Lung (tissue), 11 donors: ENCODE measurements at regions not wholly inside any gene's neighbourhood (a gene's known extent, or its start where the extent isn't known, plus 50 kb on each side); places are given as distances from the start of the nearest gene placed in this dataset.

Experiments
- ATAC-seq: fragments of 200-7000 bp; cut with Tn5 transposase; one replicate; pipeline ENCODE4 v1.9.1; 2020; ENCODE audit warnings: moderate number of reproducible peaks; ENCODE audit not compliant: insufficient read depth, low FRiP score
- DNase-seq, 3 donors: peaks; one replicate each; pipeline ENCODE4 v3.0.0-alpha.2; 2013 to 2017
- H3K27ac ChIP-seq, 2 donors: one replicate each; pipeline ENCODE4 v1.5.1; 2013; ENCODE audit warnings: mild to moderate bottlenecking in 2 of 2, moderate library complexity in 2 of 2, control low read depth in 1 of 2, inconsistent platforms in 1 of 2, low read depth in 1 of 2, low read length in 1 of 2
- H3K27me3 ChIP-seq, 3 donors: one replicate each; pipeline ENCODE4 v1.5.1; 2013; ENCODE audit warnings: low read length in 2 of 3; ENCODE audit not compliant: control insufficient read depth in 3 of 3, insufficient read depth in 3 of 3
- H3K36me3 ChIP-seq, 4 donors: one replicate each; pipeline ENCODE4 v1.5.1; 2013; ENCODE audit warnings: low read length in 4 of 4, mild to moderate bottlenecking in 1 of 4, moderate library complexity in 1 of 4; ENCODE audit not compliant: control insufficient read depth in 4 of 4, insufficient read depth in 4 of 4
- H3K4me1 ChIP-seq, 5 donors: one replicate each; pipeline ENCODE4 v1.5.1; 2013; ENCODE audit warnings: low read length in 5 of 5, mild to moderate bottlenecking in 2 of 5, moderate library complexity in 1 of 5; ENCODE audit not compliant: control insufficient read depth in 5 of 5, insufficient read depth in 5 of 5
- H3K4me3 ChIP-seq: one replicate; pipeline ENCODE4 v1.5.1; 2013; ENCODE audit warnings: mild to moderate bottlenecking, control low read depth, moderate library complexity
- H3K9ac ChIP-seq, 2 donors: one replicate each; pipeline ENCODE4 v1.5.1; 2013; ENCODE audit warnings: low read length in 2 of 2, control low read depth in 1 of 2; ENCODE audit not compliant: insufficient read depth in 1 of 2
- H3K9me3 ChIP-seq, 4 donors: one replicate each; pipeline ENCODE4 v1.5.1; 2013; ENCODE audit warnings: low read length in 3 of 4, mild to moderate bottlenecking in 1 of 4, moderate library complexity in 1 of 4; ENCODE audit not compliant: control insufficient read depth in 4 of 4, insufficient read depth in 3 of 4
- WGBS, 2 donors: extraction: QIAGEN DNeasy Blood & Tissue Kit; methylation state at CpG; one replicate each; pipeline ENCODE4 v1.1.7; 2013; 5-methylcytosine and 5-hydroxymethylcytosine counted together
- TF ChIP-seq, protein P1 (sequence below): IDR thresholded peaks from 2 replicates; pipeline ENCODE4 v1.5.1; 2012; ENCODE audit warnings: mild to moderate bottlenecking; ENCODE audit errors: control extremely low read depth, extremely low read depth
- donor health status: control.
- donor health status: control.
- donor health status: Bipolar disorder and iron deficiency.
- donor health status: healthy.
- donor health status: DM: yes; HTN: yes; CAD: no.

DNA sequence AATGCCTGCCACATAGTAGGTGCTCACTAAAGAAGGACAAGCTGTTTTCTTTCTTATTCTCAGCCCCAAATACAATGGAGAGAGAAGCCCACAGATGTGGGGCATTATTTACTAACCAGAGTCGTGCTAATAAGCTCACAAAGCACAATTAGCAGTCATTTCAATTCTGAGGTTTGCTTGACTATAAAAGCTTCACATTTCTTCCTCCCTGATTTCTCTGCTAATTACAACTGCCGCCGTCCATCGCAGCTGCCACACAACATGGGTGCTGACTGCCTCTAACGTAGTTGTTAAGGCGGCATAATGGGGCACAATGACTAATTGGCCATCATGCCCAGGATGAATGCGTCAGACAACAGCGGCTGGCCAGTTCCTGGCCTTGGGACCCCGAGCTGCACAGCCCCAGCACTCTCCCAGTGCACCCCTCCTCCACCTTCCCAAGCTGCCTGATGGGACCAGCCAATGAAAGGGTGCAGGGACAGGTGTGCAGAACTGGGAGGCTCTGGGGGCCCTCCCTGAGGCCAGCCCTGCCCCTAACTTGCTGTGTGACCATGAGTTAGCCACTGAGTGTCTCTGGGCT, 109.2 kb downstream of the CCT6B start:
- no peak for DNase-seq

DNA sequence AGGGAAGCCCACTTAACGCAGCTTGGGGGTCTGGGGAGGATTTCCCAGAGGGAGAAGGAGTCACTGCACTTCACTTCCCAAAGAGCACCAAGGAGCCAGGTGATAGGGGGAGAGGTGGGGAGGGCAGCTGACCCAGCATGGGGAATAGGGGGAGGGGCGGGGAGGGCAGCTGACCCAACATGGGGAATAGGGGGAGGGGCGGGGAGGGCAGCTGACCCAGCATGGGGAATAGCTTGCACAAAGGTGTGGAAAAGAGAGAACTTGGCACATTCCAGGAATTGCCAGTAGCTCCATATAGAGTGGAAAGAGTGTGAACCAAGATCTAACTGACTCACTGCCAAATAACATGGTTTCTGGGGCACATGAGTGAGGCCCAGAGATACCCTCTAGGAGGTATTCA, 110.3 kb downstream of the CCT6B start:
- ATAC-seq: no peak
- TF ChIP-seq, protein P1, sequence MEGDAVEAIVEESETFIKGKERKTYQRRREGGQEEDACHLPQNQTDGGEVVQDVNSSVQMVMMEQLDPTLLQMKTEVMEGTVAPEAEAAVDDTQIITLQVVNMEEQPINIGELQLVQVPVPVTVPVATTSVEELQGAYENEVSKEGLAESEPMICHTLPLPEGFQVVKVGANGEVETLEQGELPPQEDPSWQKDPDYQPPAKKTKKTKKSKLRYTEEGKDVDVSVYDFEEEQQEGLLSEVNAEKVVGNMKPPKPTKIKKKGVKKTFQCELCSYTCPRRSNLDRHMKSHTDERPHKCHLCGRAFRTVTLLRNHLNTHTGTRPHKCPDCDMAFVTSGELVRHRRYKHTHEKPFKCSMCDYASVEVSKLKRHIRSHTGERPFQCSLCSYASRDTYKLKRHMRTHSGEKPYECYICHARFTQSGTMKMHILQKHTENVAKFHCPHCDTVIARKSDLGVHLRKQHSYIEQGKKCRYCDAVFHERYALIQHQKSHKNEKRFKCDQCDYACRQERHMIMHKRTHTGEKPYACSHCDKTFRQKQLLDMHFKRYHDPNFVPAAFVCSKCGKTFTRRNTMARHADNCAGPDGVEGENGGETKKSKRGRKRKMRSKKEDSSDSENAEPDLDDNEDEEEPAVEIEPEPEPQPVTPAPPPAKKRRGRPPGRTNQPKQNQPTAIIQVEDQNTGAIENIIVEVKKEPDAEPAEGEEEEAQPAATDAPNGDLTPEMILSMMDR: no peak
- no peak overlapping the region for H3K4me3 ChIP-seq

More for the DNA sequence above, 109.2 kb downstream of the CCT6B start:
- no peak for ATAC-seq
- Histone ChIP-seq H3K4me3 (no peak overlapping the region), H3K9ac (no peak overlapping the region), H3K9me3 (no peaks in the 10 kb centered on the region), H3K27me3 (peaks cover 0 to 6% (median 0%) of the 10 kb centered on the region in 3 donors), H3K36me3 (no peaks in the 10 kb centered on the region), H3K27ac (no peak overlapping the region), H3K4me1 (no peaks in the 10 kb centered on the region)
- WGBS, 2 donors: 83 to 90% methylated on average over 9 of the region's 9 CpGs
- TF ChIP-seq, protein P1: no peak

DNA sequence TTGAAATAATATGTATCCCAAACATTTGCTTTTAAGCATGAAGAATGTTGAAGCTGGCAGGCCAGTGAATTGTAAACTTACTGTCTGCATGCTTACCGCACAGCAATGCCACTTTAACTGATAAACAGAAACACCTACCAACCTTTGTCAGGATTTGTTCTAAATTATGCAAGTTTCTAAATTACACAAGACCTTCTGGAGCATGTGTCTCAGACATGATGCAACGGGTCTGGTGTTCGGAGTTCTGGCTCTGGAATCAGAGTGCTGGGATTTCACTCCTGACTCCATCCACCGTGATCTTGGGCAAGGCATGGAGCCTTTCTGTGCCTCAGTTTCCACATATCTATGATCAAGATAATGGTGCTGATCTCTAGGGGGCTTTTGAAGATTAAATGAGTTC, 111.2 kb downstream of the CCT6B start:
- Histone ChIP-seq H3K27me3 (peaks cover 0 to 6% (median 0%) of the 10 kb centered on the region in 3 donors), H3K4me3 (no peak overlapping the region), H3K27ac (no peak overlapping the region), H3K9ac (no peak overlapping the region), H3K9me3 (no peaks in the 10 kb centered on the region), H3K4me1 (no peaks in the 10 kb centered on the region), H3K36me3 (no peaks in the 10 kb centered on the region)
- DNase-seq (no peak), ATAC-seq (no peak)
- TF ChIP-seq, protein P1: no peak
- WGBS, 2 donors: 35 to 60% methylated on average over 4 of the region's 4 CpGs

More for the DNA sequence above, 110.3 kb downstream of the CCT6B start:
- DNase-seq: no peak
- no peaks in the 10 kb centered on the region for H3K4me1 ChIP-seq
- H3K9ac ChIP-seq: no peak overlapping the region
- WGBS, 2 donors: 77 to 85% methylated on average over 3 of the region's 3 CpGs
- peaks cover 0 to 6% (median 0%) of the 10 kb centered on the region in 3 donors for H3K27me3 ChIP-seq
- H3K36me3 ChIP-seq: no peaks in the 10 kb centered on the region
- no peak overlapping the region for H3K27ac ChIP-seq
- no peaks in the 10 kb centered on the region for H3K9me3 ChIP-seq

DNA sequence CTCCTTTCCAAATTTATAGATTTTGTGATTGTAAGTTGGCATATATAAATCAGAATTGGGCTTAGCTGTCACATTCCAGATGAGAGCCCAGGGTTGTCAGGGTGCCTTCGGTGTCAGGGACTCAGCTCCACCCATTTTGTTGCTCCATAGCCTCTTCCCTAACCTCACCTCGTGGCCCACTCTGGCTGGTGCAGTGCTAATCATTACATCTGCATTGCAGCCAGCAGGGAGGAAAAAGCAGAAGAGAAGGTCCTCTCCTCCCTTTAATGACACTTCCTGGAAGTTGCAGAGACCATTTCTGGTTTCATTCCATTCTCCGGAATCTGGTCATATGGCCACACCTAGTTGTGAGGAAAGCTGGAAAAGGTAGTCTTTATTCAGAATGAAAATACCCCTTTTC, 113.3 kb downstream of the CCT6B start:
- H3K27me3 ChIP-seq: peaks cover 0 to 6% (median 0%) of the 10 kb centered on the region in 3 donors
- no peaks in the 10 kb centered on the region for H3K4me1 ChIP-seq
- no peaks in the 10 kb centered on the region for H3K36me3 ChIP-seq
- TF ChIP-seq, protein P1: no peak
- H3K27ac ChIP-seq: no peak overlapping the region
- H3K9me3 ChIP-seq: peaks cover 0 to 4% (median 0%) of the 10 kb centered on the region in 4 donors
- DNase-seq (no peak), ATAC-seq (no peak)
- no peak overlapping the region for H3K4me3 ChIP-seq
- H3K9ac ChIP-seq: no peak overlapping the region
- 26 to 38% methylated on average over 3 of the region's 3 CpGs for WGBS, 2 donors
